SK-N-SH (cell line): ENCODE measurements at regions not wholly inside any gene's neighbourhood (a gene's known extent, or its start where the extent isn't known, plus 50 kb on each side); places are given as distances from the start of the nearest gene placed in this dataset.

Experiments
- CTCF ChIA-PET: fragments of 300-600, 350-600 bp; formaldehyde crosslinking; extraction: SDS; loops from one replicate; lab custom pipeline; 2021; lab: Yijun Ruan, JAX
- POLR2A ChIA-PET: fragments of 350-600 bp; sonication (Branson Sonifier 250); formaldehyde crosslinking; extraction: SDS; loops from one replicate; lab custom pipeline; 2020; ENCODE audit warnings: antibody characterized with exemption, inconsistent platforms; lab: Yijun Ruan, JAX
- DNase-seq: peaks from one replicate; pipeline ENCODE4 v3.0.0; 2012
- H2AFZ ChIP-seq: fragments of 200-600 bp; sonication (generic); 2 replicates; pipeline ENCODE4 v1.8.1; 2016; ENCODE audit warnings: antibody characterized with exemption, mild to moderate bottlenecking, low read depth
- H3F3A ChIP-seq: fragments of 200-600 bp; sonication (generic); replicated peaks from 2 replicates; pipeline ENCODE3; 2016; ENCODE audit warnings: antibody characterized with exemption, mild to moderate bottlenecking; ENCODE audit not compliant: insufficient read depth
- H3K27ac ChIP-seq, 2 experiments: fragments of 200-500 bp in 1 of 2; fragments of 200-600 bp in 1 of 2; sonication (Bioruptor generic) in 1 of 2; sonication (generic), shearing (Covaris generic) in 1 of 2; 2 replicates each; pipeline versions ENCODE4 v1.5.1 to v1.6.1; 2014 to 2016; ENCODE audit warnings: low read depth in 2 of 2, inconsistent platforms in 1 of 2, low read length in 1 of 2, mild to moderate bottlenecking in 1 of 2, mixed read lengths in 1 of 2
- H3K27me3 ChIP-seq: fragments of 200-600 bp; sonication (generic), shearing (Covaris generic); 2 replicates; pipeline ENCODE4 v1.6.1; 2016; ENCODE audit warnings: mixed run types; ENCODE audit not compliant: insufficient read depth
- H3K36me3 ChIP-seq, 2 experiments: fragments of 200-500 bp in 1 of 2; fragments of 200-600 bp in 1 of 2; sonication (Bioruptor generic) in 1 of 2; sonication (generic) in 1 of 2; replicated peaks in 1 of 2; 2 replicates each; pipeline versions ENCODE3 to v1.5.1; 2014 to 2016; ENCODE audit warnings: low read length in 1 of 2, mild to moderate bottlenecking in 1 of 2; ENCODE audit not compliant: insufficient read depth in 2 of 2, control insufficient read depth in 1 of 2
- H3K4me1 ChIP-seq, 2 experiments: fragments of 200-500 bp in 1 of 2; fragments of 200-600 bp in 1 of 2; sonication (Bioruptor generic) in 1 of 2; sonication (generic), shearing (Covaris generic) in 1 of 2; 2 replicates each; pipeline versions ENCODE4 v1.5.1 to v1.6.1; 2014 to 2016; ENCODE audit warnings: low read depth in 1 of 2, low read length in 1 of 2, mixed run types in 1 of 2; ENCODE audit not compliant: insufficient read depth in 2 of 2, control insufficient read depth in 1 of 2
- H3K4me2 ChIP-seq: fragments of 200-600 bp; sonication (generic), shearing (Covaris generic); 2 replicates; pipeline ENCODE4 v1.6.1; 2017; ENCODE audit warnings: mixed run types
- H3K4me3 ChIP-seq, 2 experiments: fragments of 200-500 bp in 1 of 2; fragments of 200-600 bp in 1 of 2; sonication (Bioruptor generic) in 1 of 2; sonication (generic), shearing (Covaris generic) in 1 of 2; 2 replicates each; pipeline versions ENCODE4 v1.5.1 to v1.8.1; 2014 to 2016; ENCODE audit warnings: low read depth in 2 of 2, inconsistent platforms in 1 of 2, low read length in 1 of 2, mild to moderate bottlenecking in 1 of 2, mixed read lengths in 1 of 2, moderate library complexity in 1 of 2
- H3K79me2 ChIP-seq: fragments of 200-600 bp; sonication (generic); 2 replicates; pipeline ENCODE4 v1.8.1; 2017; ENCODE audit warnings: mild to moderate bottlenecking; ENCODE audit not compliant: insufficient read depth
- H3K9ac ChIP-seq: fragments of 200-600 bp; sonication (generic); 2 replicates; pipeline ENCODE4 v1.6.1; 2017; ENCODE audit warnings: mixed run types
- H3K9me2 ChIP-seq: fragments of 200-600 bp; sonication (generic); 2 replicates; pipeline ENCODE4 v1.6.1; 2017; ENCODE audit warnings: mixed run types
- H3K9me3 ChIP-seq: fragments of 200-600 bp; sonication (generic); 2 replicates; pipeline ENCODE4 v1.6.1; 2017; ENCODE audit warnings: mixed run types, mild to moderate bottlenecking, moderate library complexity
- H4K20me1 ChIP-seq: fragments of 200-600 bp; sonication (generic); 2 replicates; pipeline ENCODE4 v1.6.1; 2017; ENCODE audit warnings: mild to moderate bottlenecking, mixed run types; ENCODE audit not compliant: insufficient read depth
- CHD2 ChIP-seq: fragments of 150-350 bp; IDR thresholded peaks from 2 replicates; pipeline ENCODE4 v1.6.1; 2018; ENCODE audit warnings: low read length; ENCODE audit not compliant: partially characterized antibody
- EZH2phosphoT487 ChIP-seq: fragments of 200-600 bp; sonication (generic); IDR thresholded peaks from 2 replicates; pipeline ENCODE4 v1.6.1; 2017; ENCODE audit warnings: low read depth, mixed run types, mild to moderate bottlenecking, antibody characterized with exemption, moderate library complexity, borderline replicate concordance
- GATA2 ChIP-seq: sonication (generic); formaldehyde crosslinking; IDR thresholded peaks from 2 replicates; pipeline ENCODE4 v1.5.0; 2020; ENCODE audit warnings: mild to moderate bottlenecking, missing genetic modification reagents
- MEF2A ChIP-seq: IDR thresholded peaks from 2 replicates; pipeline ENCODE4 v1.4.0; 2012; ENCODE audit warnings: low read depth, borderline replicate concordance
- MXI1 ChIP-seq: IDR thresholded peaks from 2 replicates; pipeline ENCODE4 v1.6.1; 2012; ENCODE audit warnings: mild to moderate bottlenecking, low read depth, low read length, improper control_type of control experiment
- NRF1 ChIP-seq: IDR thresholded peaks from 2 replicates; pipeline ENCODE4 v1.6.1; 2012; ENCODE audit warnings: low read depth, mild to moderate bottlenecking, low read length
- POLR2AphosphoS5 ChIP-seq: IDR thresholded peaks from 2 replicates; pipeline ENCODE4 v1.6.1; 2012; ENCODE audit warnings: low read depth, low read length
- RXRA ChIP-seq: IDR thresholded peaks from 2 replicates; pipeline ENCODE4 v1.4.0; 2012; ENCODE audit warnings: low read depth, mild to moderate bottlenecking, borderline replicate concordance
- TAF1 ChIP-seq: IDR thresholded peaks from 2 replicates; pipeline ENCODE4 v1.6.1; 2012; ENCODE audit warnings: low read depth, mild to moderate bottlenecking, low read length, moderate library complexity, borderline replicate concordance
- YY1 ChIP-seq: IDR thresholded peaks from 2 replicates; pipeline ENCODE4 v1.4.0; 2012; ENCODE audit warnings: low read depth, mild to moderate bottlenecking
- WGBS: methylation state at CpG from one replicate; pipeline ENCODE4 v1.1.6; 2017; ENCODE audit warnings: low lambda C conversion rate; 5-methylcytosine and 5-hydroxymethylcytosine counted together
- TF ChIP-seq, protein P1 (sequence below): IDR thresholded peaks from 2 replicates; pipeline ENCODE4 v1.4.0; 2012; ENCODE audit warnings: low read depth, borderline replicate concordance
- TF ChIP-seq, protein P2 (sequence below): fragments of 200-600 bp; sonication (generic); IDR thresholded peaks from 2 replicates; pipeline ENCODE4 v1.6.1; 2017; ENCODE audit warnings: antibody characterized with exemption, mild to moderate bottlenecking, moderate library complexity
- TF ChIP-seq, protein P3 (sequence below): IDR thresholded peaks from 2 replicates; pipeline ENCODE4 v1.6.1; 2012; ENCODE audit warnings: mild to moderate bottlenecking, low read depth, low read length, moderate library complexity
- TF ChIP-seq, protein P4 (sequence below): fragments of 150-350 bp; IDR thresholded peaks from 2 replicates; pipeline ENCODE4 v1.6.1; 2017; ENCODE audit warnings: antibody characterized with exemption, low read length, low read depth, borderline replicate concordance

DNA sequence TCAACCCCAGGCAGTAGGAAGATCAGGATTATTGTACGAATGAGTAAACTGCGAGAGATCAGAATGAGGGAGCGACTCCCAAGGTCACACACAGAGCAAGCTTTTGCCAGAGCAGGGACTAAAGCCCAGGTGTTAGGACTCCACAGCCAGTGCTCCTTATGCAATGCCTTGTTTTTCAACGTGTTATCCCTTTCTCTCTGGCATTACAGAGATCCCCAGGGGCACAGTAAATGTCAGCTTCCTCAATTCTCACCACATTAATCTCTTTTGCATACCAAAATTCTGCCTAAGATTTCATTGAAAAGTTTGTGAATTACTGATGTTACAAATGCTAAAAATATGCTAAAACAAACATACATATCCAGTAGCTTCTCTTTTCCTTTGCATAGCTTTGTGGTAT is 68.1 kb upstream of the CES5A start:
- Histone ChIP-seq H3F3A (no peaks in the 10 kb centered on the region), H3K27ac (no peak overlapping the region), H3K79me2 (no peaks in the 10 kb centered on the region), H3K4me3 (no peak overlapping the region), H3K4me2 (no peak overlapping the region), H3K9ac (no peak overlapping the region), H2AFZ (no peak overlapping the region), H3K9me2 (peaks cover 7% of the 10 kb centered on the region; the same call in 1 of the 2 replicates), H4K20me1 (no peaks in the 10 kb centered on the region), H3K36me3 (no peaks in the 10 kb centered on the region), H3K4me1 (no peaks in the 10 kb centered on the region; a peak in 1 of 4 replicates), H3K27me3 (no peaks in the 10 kb centered on the region), H3K9me3 (no peaks in the 10 kb centered on the region)
- 54% methylated on average over 4 of the region's 4 CpGs for WGBS
- CTCF ChIA-PET = interaction anchor here (0.7 to 6.5 kb wide), 30 partner anchors 8 to 1157 kb away, joined by 3 to 104 read pairs (median 4); partner anchors contain the start of gene GNAO1
- no peak for DNase-seq
- POLR2A ChIA-PET = no interaction called here
- no peak for TF ChIP-seq MXI1
- TF ChIP-seq, protein P1, sequence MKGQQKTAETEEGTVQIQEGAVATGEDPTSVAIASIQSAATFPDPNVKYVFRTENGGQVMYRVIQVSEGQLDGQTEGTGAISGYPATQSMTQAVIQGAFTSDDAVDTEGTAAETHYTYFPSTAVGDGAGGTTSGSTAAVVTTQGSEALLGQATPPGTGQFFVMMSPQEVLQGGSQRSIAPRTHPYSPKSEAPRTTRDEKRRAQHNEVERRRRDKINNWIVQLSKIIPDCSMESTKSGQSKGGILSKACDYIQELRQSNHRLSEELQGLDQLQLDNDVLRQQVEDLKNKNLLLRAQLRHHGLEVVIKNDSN = no peak
- TF ChIP-seq GATA2 (CRISPR knock-in tag) = no peak
- TF ChIP-seq CHD2 = no peak
- TF ChIP-seq, protein P2, sequence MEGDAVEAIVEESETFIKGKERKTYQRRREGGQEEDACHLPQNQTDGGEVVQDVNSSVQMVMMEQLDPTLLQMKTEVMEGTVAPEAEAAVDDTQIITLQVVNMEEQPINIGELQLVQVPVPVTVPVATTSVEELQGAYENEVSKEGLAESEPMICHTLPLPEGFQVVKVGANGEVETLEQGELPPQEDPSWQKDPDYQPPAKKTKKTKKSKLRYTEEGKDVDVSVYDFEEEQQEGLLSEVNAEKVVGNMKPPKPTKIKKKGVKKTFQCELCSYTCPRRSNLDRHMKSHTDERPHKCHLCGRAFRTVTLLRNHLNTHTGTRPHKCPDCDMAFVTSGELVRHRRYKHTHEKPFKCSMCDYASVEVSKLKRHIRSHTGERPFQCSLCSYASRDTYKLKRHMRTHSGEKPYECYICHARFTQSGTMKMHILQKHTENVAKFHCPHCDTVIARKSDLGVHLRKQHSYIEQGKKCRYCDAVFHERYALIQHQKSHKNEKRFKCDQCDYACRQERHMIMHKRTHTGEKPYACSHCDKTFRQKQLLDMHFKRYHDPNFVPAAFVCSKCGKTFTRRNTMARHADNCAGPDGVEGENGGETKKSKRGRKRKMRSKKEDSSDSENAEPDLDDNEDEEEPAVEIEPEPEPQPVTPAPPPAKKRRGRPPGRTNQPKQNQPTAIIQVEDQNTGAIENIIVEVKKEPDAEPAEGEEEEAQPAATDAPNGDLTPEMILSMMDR = no peak
- no peak for TF ChIP-seq POLR2AphosphoS5
- TF ChIP-seq, protein P3, sequence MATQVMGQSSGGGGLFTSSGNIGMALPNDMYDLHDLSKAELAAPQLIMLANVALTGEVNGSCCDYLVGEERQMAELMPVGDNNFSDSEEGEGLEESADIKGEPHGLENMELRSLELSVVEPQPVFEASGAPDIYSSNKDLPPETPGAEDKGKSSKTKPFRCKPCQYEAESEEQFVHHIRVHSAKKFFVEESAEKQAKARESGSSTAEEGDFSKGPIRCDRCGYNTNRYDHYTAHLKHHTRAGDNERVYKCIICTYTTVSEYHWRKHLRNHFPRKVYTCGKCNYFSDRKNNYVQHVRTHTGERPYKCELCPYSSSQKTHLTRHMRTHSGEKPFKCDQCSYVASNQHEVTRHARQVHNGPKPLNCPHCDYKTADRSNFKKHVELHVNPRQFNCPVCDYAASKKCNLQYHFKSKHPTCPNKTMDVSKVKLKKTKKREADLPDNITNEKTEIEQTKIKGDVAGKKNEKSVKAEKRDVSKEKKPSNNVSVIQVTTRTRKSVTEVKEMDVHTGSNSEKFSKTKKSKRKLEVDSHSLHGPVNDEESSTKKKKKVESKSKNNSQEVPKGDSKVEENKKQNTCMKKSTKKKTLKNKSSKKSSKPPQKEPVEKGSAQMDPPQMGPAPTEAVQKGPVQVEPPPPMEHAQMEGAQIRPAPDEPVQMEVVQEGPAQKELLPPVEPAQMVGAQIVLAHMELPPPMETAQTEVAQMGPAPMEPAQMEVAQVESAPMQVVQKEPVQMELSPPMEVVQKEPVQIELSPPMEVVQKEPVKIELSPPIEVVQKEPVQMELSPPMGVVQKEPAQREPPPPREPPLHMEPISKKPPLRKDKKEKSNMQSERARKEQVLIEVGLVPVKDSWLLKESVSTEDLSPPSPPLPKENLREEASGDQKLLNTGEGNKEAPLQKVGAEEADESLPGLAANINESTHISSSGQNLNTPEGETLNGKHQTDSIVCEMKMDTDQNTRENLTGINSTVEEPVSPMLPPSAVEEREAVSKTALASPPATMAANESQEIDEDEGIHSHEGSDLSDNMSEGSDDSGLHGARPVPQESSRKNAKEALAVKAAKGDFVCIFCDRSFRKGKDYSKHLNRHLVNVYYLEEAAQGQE = no peak
- TF ChIP-seq YY1 = no peak
- no peak for TF ChIP-seq RXRA
- no peak for TF ChIP-seq EZH2phosphoT487
- TF ChIP-seq MEF2A = no peak
- no peak for TF ChIP-seq TAF1
- TF ChIP-seq, protein P4, sequence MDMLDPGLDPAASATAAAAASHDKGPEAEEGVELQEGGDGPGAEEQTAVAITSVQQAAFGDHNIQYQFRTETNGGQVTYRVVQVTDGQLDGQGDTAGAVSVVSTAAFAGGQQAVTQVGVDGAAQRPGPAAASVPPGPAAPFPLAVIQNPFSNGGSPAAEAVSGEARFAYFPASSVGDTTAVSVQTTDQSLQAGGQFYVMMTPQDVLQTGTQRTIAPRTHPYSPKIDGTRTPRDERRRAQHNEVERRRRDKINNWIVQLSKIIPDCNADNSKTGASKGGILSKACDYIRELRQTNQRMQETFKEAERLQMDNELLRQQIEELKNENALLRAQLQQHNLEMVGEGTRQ = no peak
- no peak for TF ChIP-seq NRF1
